NAMALWA (cell line): ENCODE measurements at regions not wholly inside any gene's neighbourhood (a gene's known extent, or its start where the extent isn't known, plus 50 kb on each side); places are given as distances from the start of the nearest gene placed in this dataset.
"Not testable (repeated sequence)": the region's sequence is repeated elsewhere in the genome, so short reads cannot be mapped to it uniquely, and the experiment has no call there.

ENCODE experiments used
- DNase-seq: peaks from one replicate; pipeline ENCODE4 v3.0.0-alpha.2; 2015; ENCODE audit warnings: low spot score

DNA sequence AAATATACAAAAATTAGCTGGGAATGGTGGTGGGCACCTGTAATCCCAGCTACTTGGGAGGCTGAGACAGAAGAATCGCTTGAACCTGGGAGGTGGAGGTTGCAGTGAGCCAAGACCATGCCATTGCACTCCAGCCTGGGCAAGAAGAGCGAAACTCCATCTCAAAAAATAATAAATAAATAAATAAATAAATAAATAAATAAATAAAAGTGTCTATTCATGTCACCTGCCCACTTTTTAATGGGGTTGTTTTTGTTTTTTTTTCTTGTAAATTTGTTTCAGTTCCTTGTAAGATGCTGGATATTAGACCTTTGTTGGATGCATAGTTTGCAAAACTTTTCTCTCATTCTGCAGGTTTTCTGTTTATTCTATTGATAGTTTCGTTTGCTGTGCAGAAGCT, 71.9 kb upstream of the KCNAB1 start:
- DNase-seq: not testable (repeated sequence)

- DNase-seq: no peak
Observed at GRCh38 chr3:156050918-156051317, 69.5 kb upstream of the KCNAB1 start.

- no peak for DNase-seq
Observed at GRCh38 chr3:156051651-156052050, 68.7 kb upstream of the KCNAB1 start.

DNA sequence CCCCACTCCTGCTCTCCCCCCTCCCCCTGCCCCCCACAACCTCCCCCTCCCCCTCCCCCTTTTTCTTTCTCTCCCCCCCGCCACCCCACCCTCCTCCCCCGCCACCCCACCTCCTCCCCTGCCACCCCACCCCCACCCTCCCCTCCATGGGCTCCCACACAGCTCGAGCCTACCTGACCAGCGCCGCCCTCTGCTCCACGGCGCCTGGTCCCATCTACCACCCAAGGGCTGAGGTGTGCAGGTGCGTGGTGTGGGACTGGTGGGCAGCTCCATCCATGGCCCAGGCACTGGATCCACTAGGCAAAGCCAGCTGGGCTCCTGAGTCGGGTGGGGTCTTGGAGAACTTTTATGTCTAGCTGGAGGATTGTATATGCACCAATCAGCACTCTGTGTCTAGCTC, 68.3 kb upstream of the KCNAB1 start:
- DNase-seq: no peak

GRCh38 chr3:156059950-156060501, 60.4 kb upstream of the KCNAB1 start:
- DNase-seq: no peak

DNA sequence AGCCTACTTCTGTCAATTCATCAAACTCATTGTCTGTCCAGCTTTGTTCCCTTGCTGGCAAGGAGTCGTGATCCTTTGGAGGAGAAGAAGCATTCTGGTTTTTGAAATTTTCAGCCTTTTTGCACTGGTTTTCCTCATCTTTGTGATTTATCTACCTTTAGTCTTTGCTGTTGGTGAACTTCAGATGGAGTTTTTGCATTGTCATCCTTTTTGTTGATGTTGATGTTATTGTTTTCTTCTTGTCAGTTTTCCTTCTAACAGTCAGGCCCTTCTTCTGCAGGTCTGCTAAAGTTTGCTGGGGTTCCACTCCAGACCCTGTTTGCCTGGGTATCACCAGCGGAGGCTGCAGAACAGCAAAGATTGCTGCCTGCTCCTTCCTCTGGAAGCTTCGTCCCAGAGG, 52.2 kb upstream of the KCNAB1 start:
- DNase-seq: not testable (repeated sequence)

DNA sequence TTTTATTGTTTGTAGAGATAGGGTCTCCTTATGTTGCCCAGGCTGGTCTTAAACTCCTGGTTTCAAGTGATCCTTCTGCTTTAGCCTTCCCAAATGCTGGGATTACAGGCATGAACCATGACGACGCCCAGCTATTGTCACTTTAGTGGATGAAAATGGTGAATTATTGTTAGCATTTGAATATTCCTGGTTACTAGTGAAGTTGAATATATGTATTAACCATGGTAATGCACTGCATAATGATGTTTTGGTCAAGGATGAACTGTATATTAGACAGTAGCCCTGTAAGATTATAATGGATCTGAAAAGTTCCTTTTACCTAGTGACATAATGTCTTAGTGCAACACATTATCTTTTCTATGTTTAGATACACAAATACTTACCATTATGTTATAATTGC, 50.4 kb upstream of the KCNAB1 start:
- no peak for DNase-seq
